Endothelial cell of umbilical vein (primary cell): ENCODE measurements at regions not wholly inside any gene's neighbourhood (a gene's known extent, or its start where the extent isn't known, plus 50 kb on each side); places are given as distances from the start of the nearest gene placed in this dataset.

Source experiments
- BruUV-seq: library from RNA; stranded (reverse); fragments of 400-500 nt; replicated peaks from 2 replicates; lab custom pipeline; 2021; lab: Mats Ljungman, UMichigan
- CTCF ChIA-PET: fragments of 300-600, 350-600 bp; sonication (Branson Sonifier 250); formaldehyde crosslinking; loops from one replicate; lab custom pipeline; 2021; ENCODE audit warnings: antibody characterized with exemption, inconsistent platforms; lab: Charles Lee
- POLR2A ChIA-PET: fragments of 300-600, 350-600 bp; sonication (Branson Sonifier 250); formaldehyde crosslinking; loops from one replicate; lab custom pipeline; 2021; ENCODE audit warnings: antibody characterized with exemption, inconsistent platforms; lab: Charles Lee
- DNase-seq: peaks from one replicate; pipeline ENCODE4 v3.0.0-alpha.2; 2011; ENCODE audit warnings: low read depth, low spot score
- FAIRE-seq: peaks from 2 replicates; lab custom pipeline; 2011; peaks lifted over from hg19 to GRCh38; lab: Jason Lieb, UNC
- H2AFZ ChIP-seq: 2 replicates; pipeline ENCODE4 v1.6.0; 2012; ENCODE audit warnings: low read depth, low read length, control low read depth, inconsistent platforms
- H3K27ac ChIP-seq: 2 replicates; pipeline ENCODE4 v1.5.1; 2011; ENCODE audit warnings: low read depth, mild to moderate bottlenecking, control low read depth, low read length, moderate library complexity; ENCODE audit not compliant: insufficient read depth
- H3K27me3 ChIP-seq, 2 experiments: 2 replicates each; pipeline versions ENCODE4 v1.6.0 to v1.6.1; 2011; ENCODE audit warnings: low read length in 2 of 2, mixed read lengths in 1 of 2; ENCODE audit not compliant: control insufficient read depth in 2 of 2, insufficient read depth in 2 of 2
- H3K36me3 ChIP-seq, 2 experiments: 2 replicates in 1 of 2; 3 replicates in 1 of 2; pipeline ENCODE4 v1.5.1; 2011; ENCODE audit warnings: low read length in 2 of 2, mild to moderate bottlenecking in 1 of 2, moderate library complexity in 1 of 2; ENCODE audit not compliant: control insufficient read depth in 2 of 2, insufficient read depth in 2 of 2; ENCODE audit errors: extremely low read depth in 1 of 2
- H3K4me1 ChIP-seq: 3 replicates; pipeline ENCODE4 v1.5.1; 2011; ENCODE audit warnings: mild to moderate bottlenecking, low read length; ENCODE audit not compliant: control insufficient read depth, insufficient read depth; ENCODE audit errors: extremely low read depth
- H3K4me2 ChIP-seq: 2 replicates; pipeline ENCODE4 v1.6.1; 2011; ENCODE audit warnings: low read length, control low read depth, mixed read lengths; ENCODE audit not compliant: insufficient read depth
- H3K4me3 ChIP-seq, 3 experiments: fragments of 200-600 bp in 1 of 3; sonication (generic), shearing (Covaris generic) in 1 of 3; replicated peaks in 1 of 3; 2 replicates each; pipeline ENCODE4 v1.5.1; 2011 to 2016; ENCODE audit warnings: control low read depth in 3 of 3, low read length in 3 of 3, mild to moderate bottlenecking in 2 of 3, inconsistent platforms in 1 of 3, low read depth in 1 of 3, moderate library complexity in 1 of 3; ENCODE audit not compliant: insufficient read depth in 1 of 3
- H3K79me2 ChIP-seq: 2 replicates; pipeline ENCODE4 v1.6.0; 2012; ENCODE audit warnings: low read length, inconsistent platforms; ENCODE audit not compliant: control insufficient read depth, insufficient read depth
- H3K9ac ChIP-seq: replicated peaks from 2 replicates; pipeline ENCODE3; 2011; ENCODE audit warnings: low read length, control low read depth; ENCODE audit not compliant: insufficient read depth; ENCODE audit errors: extremely low read depth
- H3K9me1 ChIP-seq: replicated peaks from 3 replicates; pipeline ENCODE4 v1.6.0; 2011; ENCODE audit warnings: mild to moderate bottlenecking, low read length; ENCODE audit not compliant: control insufficient read depth, insufficient read depth; ENCODE audit errors: extremely low read depth
- H3K9me3 ChIP-seq: replicated peaks from 2 replicates; pipeline ENCODE4 v1.5.1; 2012; ENCODE audit warnings: low read length, inconsistent platforms; ENCODE audit not compliant: control insufficient read depth, insufficient read depth
- H4K20me1 ChIP-seq: replicated peaks from 2 replicates; pipeline ENCODE3; 2011; ENCODE audit warnings: mild to moderate bottlenecking, low read length; ENCODE audit not compliant: control insufficient read depth, insufficient read depth; ENCODE audit errors: extremely low read depth
- CTCF ChIP-seq, 2 donors: IDR thresholded peaks; 1 replicate in 1 of 2; 2 replicates in 1 of 2; pipeline ENCODE4 v1.5.1; 2011; ENCODE audit warnings: low read length in 2 of 2, mild to moderate bottlenecking in 2 of 2, moderate library complexity in 2 of 2, control low read depth in 1 of 2, inconsistent platforms in 1 of 2, low read depth in 1 of 2; ENCODE audit not compliant: insufficient read depth in 1 of 2; ENCODE audit errors: extremely low read depth in 1 of 2
- EZH2 ChIP-seq: IDR thresholded peaks from 2 replicates; pipeline ENCODE4 v1.6.1; 2012; ENCODE audit warnings: borderline replicate concordance, low read depth, mild to moderate bottlenecking, moderate library complexity, low read length, inconsistent platforms; ENCODE audit not compliant: severe bottlenecking
- FOS ChIP-seq: IDR thresholded peaks from 2 replicates; pipeline ENCODE4 v1.6.1; 2011; ENCODE audit warnings: mild to moderate bottlenecking, low read length, moderate library complexity, borderline replicate concordance; ENCODE audit not compliant: insufficient read depth
- GATA2 ChIP-seq: IDR thresholded peaks from 2 replicates; pipeline ENCODE4 v1.7.0; 2011; ENCODE audit warnings: low read depth, mild to moderate bottlenecking, moderate library complexity, mixed read lengths, low read length; ENCODE audit not compliant: insufficient read length, insufficient read depth
- JUN ChIP-seq: IDR thresholded peaks from 2 replicates; pipeline ENCODE4 v1.6.1; 2011; ENCODE audit warnings: borderline replicate concordance, low read depth; ENCODE audit not compliant: insufficient read length, insufficient read depth
- MAX ChIP-seq: IDR thresholded peaks from 2 replicates; pipeline ENCODE4 v1.6.1; 2011; ENCODE audit not compliant: insufficient read depth, insufficient read length
- MYC ChIP-seq: IDR thresholded peaks from one replicate; pipeline ENCODE4 v1.6.1; 2011; ENCODE audit warnings: mild to moderate bottlenecking, low read depth, low read length
- POLR2A ChIP-seq: IDR thresholded peaks from 2 replicates; pipeline ENCODE4 v1.6.1; 2012; ENCODE audit warnings: low read depth, mild to moderate bottlenecking, control low read depth, low read length
- POLR2AphosphoS5 ChIP-seq: IDR thresholded peaks from 2 replicates; pipeline ENCODE4 v1.6.1; 2012; ENCODE audit warnings: low read depth, mild to moderate bottlenecking, control low read depth, low read length, moderate library complexity; ENCODE audit not compliant: insufficient read depth
- dilution Hi-C: fragments of 300-500 bp; cut with MboI; formaldehyde crosslinking; loops from one replicate; pipeline ENCODE4 v1.15.0; 2019; ENCODE audit warnings: low sequenced_read_pairs; ENCODE audit not compliant: extremely low pct_ligation_motif_present
- intact Hi-C: fragments of 100-400 bp; cut with micrococcal nuclease; formaldehyde crosslinking; loops from one replicate; pipeline ENCODE4 v1.10.0; 2022

GRCh38 chr2:7681881-7682461, 764.8 kb downstream of the RNF144A start:
- DNase-seq (no peak), FAIRE-seq (no peak)
- Histone ChIP-seq H3K9ac (no peak overlapping the region), H3K9me3 (no peaks in the 10 kb centered on the region), H3K4me2 (no peak overlapping the region), H3K9me1 (no peaks in the 10 kb centered on the region), H3K79me2 (no peaks in the 10 kb centered on the region), H2AFZ (no peak overlapping the region), H3K27me3 (no peaks in the 10 kb centered on the region), H3K36me3 (no peaks in the 10 kb centered on the region), H3K4me3 (no peak overlapping the region), H3K27ac (no peak overlapping the region), H4K20me1 (no peaks in the 10 kb centered on the region), H3K4me1 (no peaks in the 10 kb centered on the region)
- intact Hi-C loops, result no loop called here
- TF ChIP-seq MAX, result no peak
- TF ChIP-seq POLR2AphosphoS5, result no peak
- TF ChIP-seq POLR2A, result no peak
- TF ChIP-seq JUN, result no peak
- no peak for TF ChIP-seq EZH2
- no peak for TF ChIP-seq CTCF (IDR thresholded peaks at IDR 0.05; ENCODE audit: extremely low read depth in 1 of 2, insufficient read depth in 1 of 2, low read depth in 1 of 2, low read length in 2 of 2)
- no peak for TF ChIP-seq MYC
- TF ChIP-seq GATA2, result no peak
- no peak for TF ChIP-seq FOS
- ChIA-PET POLR2A (no interaction called here), CTCF (no interaction called here)
- dilution Hi-C loops, result no loop called here
- no TSS peak for BruUV-seq
